ENCODE measurements at regions not wholly inside any gene's neighbourhood (a gene's known extent, or its start where the extent isn't known, plus 50 kb on each side); places are given as distances from the start of the nearest gene placed in this dataset.

DNA sequence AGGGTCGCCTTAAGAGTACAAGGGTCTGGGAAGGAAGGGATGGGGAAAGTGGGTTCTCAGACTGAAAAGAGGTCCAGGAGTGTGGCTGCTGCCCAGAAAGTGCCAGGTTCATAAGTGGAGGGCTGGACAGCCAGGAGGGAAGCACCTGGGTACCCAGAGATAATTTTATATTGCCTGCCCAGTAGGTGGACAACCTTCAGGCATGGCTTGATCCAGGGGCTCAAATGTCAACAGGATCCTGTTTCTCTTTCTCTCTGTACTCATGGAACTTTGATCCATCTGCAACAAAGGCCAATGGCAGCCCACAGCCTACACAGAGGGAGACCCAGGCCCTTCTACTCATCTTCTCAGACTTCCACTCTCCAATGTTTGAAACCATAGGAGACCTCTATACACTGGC is 80.5 kb upstream of the GRK3 start:
- Histone ChIP-seq H3K4me1 (ENCODE audit: control insufficient read depth, insufficient read depth, low read length) (peaks cover 8% of the 10 kb centered on the region), H3K9me3 (ENCODE audit: control insufficient read depth, low read length) (no peaks in the 10 kb centered on the region), H3K27me3 (ENCODE audit: control insufficient read depth, insufficient read depth, low read length) (no peaks in the 10 kb centered on the region), H3K4me3 (ENCODE audit: low read length) (no peak overlapping the region), H3K36me3 (ENCODE audit: control insufficient read depth, insufficient read depth, low read length) (no peaks in the 10 kb centered on the region), H3K9ac (ENCODE audit: low read length) (no peak overlapping the region)

DNA sequence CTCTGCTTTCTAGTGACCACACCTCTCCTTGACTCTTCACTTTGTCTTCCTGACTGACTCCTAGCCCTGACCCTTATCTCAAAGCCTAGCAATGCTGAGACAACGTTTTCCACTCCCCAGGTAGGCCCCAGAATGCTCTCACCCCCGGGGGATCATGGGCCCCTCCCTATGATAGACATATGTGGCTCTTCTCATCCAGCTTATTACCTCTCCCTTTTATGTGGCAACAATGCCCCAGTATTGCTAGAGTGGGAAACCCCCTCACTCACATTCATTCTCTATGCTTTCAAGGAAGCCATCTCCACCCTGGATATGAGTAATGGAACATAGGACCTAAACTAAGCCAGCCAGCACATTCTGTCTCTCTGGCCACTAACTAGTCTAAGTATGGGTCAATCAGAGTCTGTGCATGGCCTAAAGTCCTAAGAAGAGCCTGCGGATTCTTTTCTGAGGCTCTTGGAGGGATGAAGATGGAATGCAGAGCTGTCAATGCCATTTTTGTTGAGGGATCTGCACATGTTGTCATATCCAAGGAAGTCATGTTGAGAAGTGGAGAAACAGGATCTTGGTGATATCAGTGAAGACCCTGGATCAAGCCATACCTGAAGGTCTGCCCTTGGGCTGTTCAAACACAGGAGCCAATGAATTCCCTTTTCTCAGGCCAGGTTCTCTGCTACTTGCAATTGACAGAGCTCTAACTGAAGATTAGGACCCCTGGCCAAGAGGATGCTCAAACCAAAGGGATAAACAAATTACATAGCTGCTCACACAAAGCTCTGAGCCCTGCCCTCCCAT is 79.8 kb upstream of the GRK3 start:
- Histone ChIP-seq H3K9ac (ENCODE audit: low read length) (no peak overlapping the region), H3K4me3 (ENCODE audit: low read length) (no peak overlapping the region)

DNA sequence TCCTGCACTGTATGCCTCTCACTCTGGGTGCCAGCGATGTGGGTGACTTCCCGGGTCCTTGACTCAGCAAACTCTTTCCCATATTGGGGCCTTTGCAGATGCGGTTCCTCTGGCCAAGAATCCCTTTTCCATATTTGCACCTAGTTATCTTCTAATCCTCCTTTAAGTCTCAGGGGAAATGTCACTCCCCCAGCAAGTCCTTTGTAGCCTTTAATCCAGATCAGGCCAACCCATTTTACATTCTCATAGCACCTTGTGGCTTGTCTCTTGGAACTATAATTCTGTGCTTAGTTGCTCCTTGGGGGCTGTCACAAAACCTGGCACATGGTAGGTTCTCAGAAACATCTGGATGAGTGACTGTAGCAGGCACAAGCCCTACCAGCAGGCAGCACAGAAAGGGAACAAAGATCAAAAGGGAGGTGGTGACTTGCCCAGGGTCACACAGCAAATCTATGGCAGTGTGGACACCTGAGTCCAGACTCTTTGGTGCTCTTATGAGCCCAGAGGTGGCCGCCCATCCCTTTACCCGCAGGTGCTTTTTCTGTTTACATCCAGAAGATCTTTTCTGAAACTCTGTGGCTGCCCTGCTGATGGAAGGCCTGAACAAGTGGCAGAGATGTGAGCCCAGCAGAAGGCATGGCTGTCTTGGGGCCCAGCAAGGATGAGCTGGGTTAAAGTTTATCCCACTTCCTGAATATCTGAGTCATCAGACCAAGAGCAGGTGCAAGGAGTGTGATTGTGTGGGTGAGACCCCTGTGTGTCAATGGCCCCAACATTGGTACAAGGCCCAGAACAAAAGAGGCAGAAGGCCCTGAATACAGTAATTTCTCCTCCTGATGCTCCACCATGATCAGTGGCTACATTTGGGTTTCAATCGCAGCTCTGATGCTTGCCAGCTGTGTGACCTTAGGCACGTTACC is 78.6 kb upstream of the GRK3 start:
- Histone ChIP-seq H3K36me3 (ENCODE audit: control insufficient read depth, insufficient read depth, low read length) (no peaks in the 10 kb centered on the region), H3K27me3 (ENCODE audit: control insufficient read depth, insufficient read depth, low read length) (no peaks in the 10 kb centered on the region), H3K9me3 (ENCODE audit: control insufficient read depth, low read length) (no peaks in the 10 kb centered on the region), H3K4me1 (ENCODE audit: control insufficient read depth, insufficient read depth, low read length) (peaks cover 9% of the 10 kb centered on the region), H3K9ac (ENCODE audit: low read length) (no peak overlapping the region), H3K4me3 (ENCODE audit: low read length) (no peak overlapping the region)

More for the DNA sequence above, 79.8 kb upstream of the GRK3 start:
- H3K4me1 ChIP-seq (ENCODE audit: control insufficient read depth, insufficient read depth, low read length), result peaks cover 9% of the 10 kb centered on the region
- H3K36me3 ChIP-seq (ENCODE audit: control insufficient read depth, insufficient read depth, low read length), result no peaks in the 10 kb centered on the region
- H3K27me3 ChIP-seq (ENCODE audit: control insufficient read depth, insufficient read depth, low read length), result no peaks in the 10 kb centered on the region
- H3K9me3 ChIP-seq (ENCODE audit: control insufficient read depth, low read length), result no peaks in the 10 kb centered on the region

DNA sequence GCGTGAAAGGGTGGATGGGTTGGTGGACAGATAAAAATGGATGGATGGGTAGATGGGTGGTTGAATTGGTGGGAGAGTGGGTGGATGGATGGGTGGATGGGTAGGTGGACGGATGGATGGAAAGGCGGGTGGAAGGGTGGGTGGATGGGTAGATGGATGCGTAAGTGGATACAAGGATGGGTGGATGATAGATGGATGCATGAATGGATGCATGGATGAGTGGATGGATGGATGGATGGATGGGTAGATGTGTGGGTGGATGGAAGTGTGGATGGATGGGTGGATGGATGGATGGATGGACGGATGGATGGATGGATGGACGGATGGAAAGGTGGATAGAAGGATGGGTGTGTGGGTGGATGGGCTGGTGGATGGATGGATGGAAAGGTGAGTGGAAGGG is 77.0 kb upstream of the GRK3 start:
- Histone ChIP-seq H3K4me1 (ENCODE audit: control insufficient read depth, insufficient read depth, low read length) (peaks cover 9% of the 10 kb centered on the region), H3K4me3 (ENCODE audit: low read length) (no peak overlapping the region), H3K27me3 (ENCODE audit: control insufficient read depth, insufficient read depth, low read length) (no peaks in the 10 kb centered on the region), H3K9ac (ENCODE audit: low read length) (no peak overlapping the region), H3K9me3 (ENCODE audit: control insufficient read depth, low read length) (no peaks in the 10 kb centered on the region), H3K36me3 (ENCODE audit: control insufficient read depth, insufficient read depth, low read length) (no peaks in the 10 kb centered on the region)

DNA sequence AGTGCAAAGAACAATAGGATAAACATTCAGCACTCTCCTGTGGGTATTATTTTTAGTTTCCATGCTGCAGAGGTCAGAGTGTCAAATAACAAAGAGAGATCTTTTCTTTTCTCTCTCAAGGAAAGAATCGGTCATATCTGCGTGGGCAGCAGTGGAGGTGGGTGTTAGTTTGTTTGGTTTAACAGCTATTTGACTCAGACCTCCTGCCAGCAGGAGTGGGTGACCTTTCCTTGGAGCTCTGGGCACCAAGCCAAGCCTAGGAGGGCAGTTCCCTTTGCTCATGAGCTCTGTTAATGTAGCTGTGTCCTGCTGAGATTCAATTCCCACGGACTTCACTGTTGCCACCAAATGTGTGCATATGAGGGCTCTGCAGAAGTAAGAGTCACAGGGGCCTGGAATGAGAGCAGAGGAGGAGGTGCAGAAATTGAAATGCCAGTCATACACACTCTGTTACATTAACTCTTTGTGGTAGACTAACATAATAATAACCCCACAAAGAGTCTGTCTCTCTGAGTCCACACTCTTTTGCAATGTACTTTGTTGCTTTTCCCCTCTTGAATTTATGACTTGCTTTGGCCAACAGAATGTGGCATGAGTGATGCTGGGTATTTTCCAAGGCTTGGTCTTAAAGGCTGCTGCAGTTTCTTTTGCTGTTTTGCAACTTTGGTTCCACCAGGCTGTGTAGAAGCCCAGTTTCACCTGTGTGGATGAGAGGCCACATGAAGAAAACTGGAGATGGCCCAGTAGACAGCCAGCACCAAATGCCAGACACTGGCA is 76.0 kb upstream of the GRK3 start:
- H3K9me3 ChIP-seq (ENCODE audit: control insufficient read depth, low read length), result no peaks in the 10 kb centered on the region
- no peaks in the 10 kb centered on the region for H3K36me3 ChIP-seq (ENCODE audit: control insufficient read depth, insufficient read depth, low read length)
- no peak overlapping the region for H3K9ac ChIP-seq (ENCODE audit: low read length)
- peaks cover 9% of the 10 kb centered on the region for H3K4me1 ChIP-seq (ENCODE audit: control insufficient read depth, insufficient read depth, low read length)
- H3K4me3 ChIP-seq (ENCODE audit: low read length), result no peak overlapping the region
- no peaks in the 10 kb centered on the region for H3K27me3 ChIP-seq (ENCODE audit: control insufficient read depth, insufficient read depth, low read length)

DNA sequence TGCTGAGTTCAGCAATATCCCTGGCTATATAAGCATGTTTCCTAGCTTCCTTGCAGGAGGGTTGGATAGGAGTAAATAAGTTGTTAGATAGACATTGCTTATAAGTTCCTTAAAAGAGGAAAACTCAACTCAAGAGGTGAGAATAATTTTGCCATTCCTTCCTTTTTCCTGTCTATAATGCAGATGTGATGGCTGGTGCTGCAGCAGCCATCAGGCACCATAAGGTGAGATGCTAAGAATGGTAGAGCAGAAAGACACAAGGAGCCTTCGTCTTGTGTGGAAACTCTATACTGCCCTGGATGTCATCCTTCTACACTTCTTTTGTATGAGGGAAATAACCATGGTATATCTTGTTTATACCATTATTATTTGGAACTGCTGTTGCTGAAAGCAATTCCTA is 74.5 kb upstream of the GRK3 start:
- no peak overlapping the region for H3K9ac ChIP-seq (ENCODE audit: low read length)
- peaks cover 9% of the 10 kb centered on the region for H3K4me1 ChIP-seq (ENCODE audit: control insufficient read depth, insufficient read depth, low read length)
- H3K36me3 ChIP-seq (ENCODE audit: control insufficient read depth, insufficient read depth, low read length), result no peaks in the 10 kb centered on the region
- H3K9me3 ChIP-seq (ENCODE audit: control insufficient read depth, low read length), result no peaks in the 10 kb centered on the region
- no peaks in the 10 kb centered on the region for H3K27me3 ChIP-seq (ENCODE audit: control insufficient read depth, insufficient read depth, low read length)
- no peak overlapping the region for H3K4me3 ChIP-seq (ENCODE audit: low read length)

DNA sequence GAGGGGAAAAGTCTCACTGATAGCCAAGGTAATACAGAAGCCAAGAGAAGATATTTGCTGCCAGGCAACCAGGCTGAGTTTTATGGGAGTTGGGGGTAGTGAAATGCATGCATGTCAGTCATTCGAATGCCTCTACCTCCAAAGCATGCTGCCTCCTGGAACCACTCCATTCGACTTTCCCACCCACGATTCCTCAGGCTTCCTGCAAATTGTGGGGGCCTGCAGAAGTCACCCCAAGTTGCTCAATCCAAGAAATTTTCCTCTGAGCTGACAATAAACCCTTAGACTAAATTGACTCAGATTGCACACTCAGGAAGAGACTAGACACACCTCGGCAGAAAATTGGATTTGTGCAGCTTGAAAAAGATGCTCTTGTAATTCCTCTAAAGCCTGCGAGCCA is 73.6 kb upstream of the GRK3 start:
- H3K9me3 ChIP-seq (ENCODE audit: control insufficient read depth, low read length), result no peaks in the 10 kb centered on the region
- H3K27me3 ChIP-seq (ENCODE audit: control insufficient read depth, insufficient read depth, low read length), result no peaks in the 10 kb centered on the region
- H3K4me3 ChIP-seq (ENCODE audit: low read length), result no peak overlapping the region
- peaks cover 9% of the 10 kb centered on the region for H3K4me1 ChIP-seq (ENCODE audit: control insufficient read depth, insufficient read depth, low read length)
- H3K36me3 ChIP-seq (ENCODE audit: control insufficient read depth, insufficient read depth, low read length), result no peaks in the 10 kb centered on the region
- no peak overlapping the region for H3K9ac ChIP-seq (ENCODE audit: low read length)

DNA sequence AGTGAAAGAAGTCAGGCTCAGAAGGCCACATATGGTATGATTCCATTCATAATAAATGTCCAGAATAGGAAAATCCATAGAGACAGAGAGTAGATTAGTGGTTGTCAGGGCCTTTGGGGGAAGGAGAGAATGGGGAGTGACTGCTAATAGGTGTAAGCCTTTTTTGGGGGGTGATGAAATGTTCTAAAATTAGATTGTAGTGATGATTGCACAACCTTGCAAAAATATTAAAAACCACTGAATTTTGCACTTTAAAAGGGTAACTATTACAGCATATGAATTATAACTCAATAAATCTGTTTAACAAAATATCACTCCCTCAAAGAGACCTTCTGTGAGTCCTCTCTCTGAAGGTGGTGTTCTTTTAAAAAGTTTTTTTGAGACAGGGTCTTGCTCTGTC is 72.3 kb upstream of the GRK3 start:
- Histone ChIP-seq H3K9ac (ENCODE audit: low read length) (no peak overlapping the region), H3K4me3 (ENCODE audit: low read length) (no peak overlapping the region), H3K9me3 (ENCODE audit: control insufficient read depth, low read length) (no peaks in the 10 kb centered on the region)

DNA sequence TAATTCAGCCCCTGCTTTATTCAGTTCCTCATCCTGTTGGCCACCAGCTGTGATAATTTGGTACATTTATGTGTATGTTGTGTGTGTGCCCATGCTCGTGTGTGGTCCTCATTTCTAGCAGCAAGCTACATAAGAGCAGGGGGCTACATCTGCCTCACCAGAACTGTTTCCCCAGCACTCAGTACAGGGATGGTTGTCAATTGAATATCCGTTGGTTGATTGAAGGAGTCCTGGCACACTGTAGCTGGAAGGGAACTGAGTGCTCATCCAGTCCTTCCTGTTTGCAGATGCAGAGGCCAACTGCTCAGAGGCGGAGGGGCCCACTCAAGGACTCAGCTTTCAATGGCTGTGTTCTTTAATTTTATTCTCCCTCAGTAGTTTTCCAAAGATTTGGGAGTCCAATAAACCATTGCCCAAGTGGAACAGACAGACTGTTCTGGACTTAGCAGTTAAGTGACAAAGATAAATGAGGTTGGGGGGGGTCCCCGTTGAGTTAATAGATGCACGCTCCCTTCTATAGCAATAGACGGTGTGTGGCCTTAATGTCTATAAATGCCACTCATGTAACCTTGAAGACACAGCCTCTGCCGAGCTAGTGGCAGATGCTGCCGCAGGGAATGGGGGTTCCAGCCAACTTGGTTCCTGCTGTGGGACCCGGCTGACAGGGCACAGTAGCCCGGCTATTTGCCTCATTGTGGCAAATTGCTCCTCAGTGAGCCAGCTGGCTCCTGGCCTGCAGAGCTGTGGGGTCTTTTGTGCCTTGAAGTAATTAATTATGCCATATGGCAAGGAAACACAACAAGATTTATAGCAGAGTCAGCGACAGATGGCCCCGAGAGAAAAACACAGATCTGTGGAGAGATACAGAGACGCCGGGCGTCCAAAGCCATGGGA is 71.4 kb upstream of the GRK3 start:
- no peaks in the 10 kb centered on the region for H3K36me3 ChIP-seq (ENCODE audit: control insufficient read depth, insufficient read depth, low read length)
- no peak overlapping the region for H3K4me3 ChIP-seq (ENCODE audit: low read length)
- no peaks in the 10 kb centered on the region for H3K27me3 ChIP-seq (ENCODE audit: control insufficient read depth, insufficient read depth, low read length)
- no peaks in the 10 kb centered on the region for H3K9me3 ChIP-seq (ENCODE audit: control insufficient read depth, low read length)
- no peak overlapping the region for H3K9ac ChIP-seq (ENCODE audit: low read length)
- H3K4me1 ChIP-seq (ENCODE audit: control insufficient read depth, insufficient read depth, low read length), result peaks cover 9% of the 10 kb centered on the region

More for the DNA sequence above, 72.3 kb upstream of the GRK3 start:
- no peaks in the 10 kb centered on the region for H3K36me3 ChIP-seq (ENCODE audit: control insufficient read depth, insufficient read depth, low read length)
- no peaks in the 10 kb centered on the region for H3K27me3 ChIP-seq (ENCODE audit: control insufficient read depth, insufficient read depth, low read length)
- H3K4me1 ChIP-seq (ENCODE audit: control insufficient read depth, insufficient read depth, low read length), result peaks cover 9% of the 10 kb centered on the region

DNA sequence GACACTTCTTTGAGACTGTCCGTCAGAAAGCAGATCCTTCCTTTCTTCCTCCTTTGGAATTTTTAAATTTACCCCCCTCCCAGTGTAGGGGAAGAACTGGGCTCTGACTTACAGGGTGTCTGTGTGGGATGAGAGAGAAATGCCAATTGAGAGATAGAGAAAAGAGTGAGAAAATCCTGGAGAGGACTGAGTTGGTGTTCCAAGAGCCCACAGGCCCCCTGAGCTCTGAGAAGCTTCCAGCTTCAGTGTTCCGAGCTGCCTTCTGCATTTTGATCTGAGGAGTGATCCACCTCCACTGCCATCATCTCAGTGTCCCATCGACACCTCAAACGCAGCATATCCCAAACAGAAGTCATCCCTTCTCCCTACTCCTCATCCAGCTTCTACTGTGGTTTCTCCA is 70.7 kb upstream of the GRK3 start:
- H3K9me3 ChIP-seq (ENCODE audit: control insufficient read depth, low read length), result no peaks in the 10 kb centered on the region
- no peaks in the 10 kb centered on the region for H3K36me3 ChIP-seq (ENCODE audit: control insufficient read depth, insufficient read depth, low read length)
- H3K4me1 ChIP-seq (ENCODE audit: control insufficient read depth, insufficient read depth, low read length), result peaks cover 3% of the 10 kb centered on the region
- H3K4me3 ChIP-seq (ENCODE audit: low read length), result no peak overlapping the region
- H3K9ac ChIP-seq (ENCODE audit: low read length), result no peak overlapping the region
- H3K27me3 ChIP-seq (ENCODE audit: control insufficient read depth, insufficient read depth, low read length), result no peaks in the 10 kb centered on the region

DNA sequence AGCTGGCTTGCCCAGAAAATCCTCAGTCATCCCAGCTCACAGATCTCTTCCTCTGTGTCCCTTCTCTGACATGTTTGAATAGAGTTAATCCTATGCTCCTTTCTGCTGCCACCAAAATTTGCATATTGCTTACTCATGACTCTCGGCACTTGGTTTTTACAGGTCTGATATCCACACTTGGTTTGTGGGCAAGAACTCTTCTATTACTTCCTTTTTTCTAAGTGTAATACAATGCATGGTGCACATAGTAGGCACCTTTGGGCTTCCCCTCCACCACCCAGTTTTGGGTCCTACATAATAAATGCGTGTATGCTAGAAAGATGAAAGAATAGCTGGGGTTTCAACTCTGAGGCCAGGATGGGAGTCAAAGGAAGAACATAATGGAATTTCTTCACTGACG is 69.7 kb upstream of the GRK3 start:
- H3K4me3 ChIP-seq (ENCODE audit: low read length), result no peak overlapping the region
- H3K4me1 ChIP-seq (ENCODE audit: control insufficient read depth, insufficient read depth, low read length), result no peaks in the 10 kb centered on the region
- H3K27me3 ChIP-seq (ENCODE audit: control insufficient read depth, insufficient read depth, low read length), result no peaks in the 10 kb centered on the region
- H3K36me3 ChIP-seq (ENCODE audit: control insufficient read depth, insufficient read depth, low read length), result no peaks in the 10 kb centered on the region
- no peaks in the 10 kb centered on the region for H3K9me3 ChIP-seq (ENCODE audit: control insufficient read depth, low read length)
- no peak overlapping the region for H3K9ac ChIP-seq (ENCODE audit: low read length)

All from mucosa of stomach (tissue), 1 donor.